HG03139 (cell line): ENCODE measurements at regions not wholly inside any gene's neighbourhood (a gene's known extent, or its start where the extent isn't known, plus 50 kb on each side); places are given as distances from the start of the nearest gene placed in this dataset.

Experiments
- ATAC-seq: cut with Tn5 transposase; IDR thresholded peaks from one replicate; pipeline ENCODE4 v1.9.1; 2021; ENCODE audit not compliant: unreplicated experiment

GRCh38 chr7:132072873-132073272 is 503.4 kb downstream of the PLXNA4 start:
- ATAC-seq: no peak

- ATAC-seq: no peak
These were observed 504.1 kb downstream of the PLXNA4 start for GRCh38 chr7:132072165-132072564.

GRCh38 chr7:132069306-132069705 is 507.0 kb downstream of the PLXNA4 start:
- no peak for ATAC-seq

GRCh38 chr7:132066761-132067171 is 509.5 kb downstream of the PLXNA4 start:
- ATAC-seq: no peak

GRCh38 chr7:132065989-132066603 is 509.7 kb upstream of the PODXL start:
- no peak for ATAC-seq

GRCh38 chr7:132065193-132065988 is 509.0 kb upstream of the PODXL start:
- no peak for ATAC-seq

GRCh38 chr7:132063800-132064199 is 507.4 kb upstream of the PODXL start:
- no peak for ATAC-seq

GRCh38 chr7:132061937-132062336 is 505.5 kb upstream of the PODXL start:
- ATAC-seq: no peak

GRCh38 chr7:132059141-132059540 is 502.7 kb upstream of the PODXL start:
- no peak for ATAC-seq

GRCh38 chr7:132055336-132056120 is 499.1 kb upstream of the PODXL start:
- ATAC-seq: no peak

GRCh38 chr7:132053871-132054270 is 497.4 kb upstream of the PODXL start:
- no peak for ATAC-seq

- no peak for ATAC-seq
These were observed 494.9 kb upstream of the PODXL start for GRCh38 chr7:132051311-132051710.

- ATAC-seq: no peak
These were observed 493.3 kb upstream of the PODXL start for GRCh38 chr7:132049462-132050304.

GRCh38 chr7:132045481-132045980 is 489.1 kb upstream of the PODXL start:
- no peak for ATAC-seq

- ATAC-seq: no peak
These were observed 488.6 kb upstream of the PODXL start for GRCh38 chr7:132045002-132045401.

- no peak for ATAC-seq
These were observed 487.8 kb upstream of the PODXL start for GRCh38 chr7:132044247-132044646.

- ATAC-seq: no peak
These were observed 484.7 kb upstream of the PODXL start for GRCh38 chr7:132041108-132041507.

- ATAC-seq: no peak
These were observed 479.3 kb upstream of the PODXL start for GRCh38 chr7:132035517-132036362.

- ATAC-seq: no peak
These were observed 478.5 kb upstream of the PODXL start for GRCh38 chr7:132034748-132035416.
